Astrocyte (in vitro differentiated cells and primary cell): ENCODE measurements at regions not wholly inside any gene's neighbourhood (a gene's known extent, or its start where the extent isn't known, plus 50 kb on each side); places are given as distances from the start of the nearest gene placed in this dataset.

Source experiments
- CTCF ChIP-seq: IDR thresholded peaks from 2 replicates; pipeline ENCODE4 v1.5.1; 2011; ENCODE audit warnings: low read depth, mild to moderate bottlenecking, inconsistent platforms, low read length, moderate library complexity; ENCODE audit not compliant: insufficient read depth
- EZH2 ChIP-seq: IDR thresholded peaks from 2 replicates; pipeline ENCODE4 v1.6.1; 2012; ENCODE audit warnings: mild to moderate bottlenecking, low read length, inconsistent platforms; ENCODE audit not compliant: insufficient read depth

- TF ChIP-seq CTCF (no peak), EZH2 (no peak)
Measured at GRCh38 chr17:70920416-70920815, 751.1 kb downstream of the KCNJ2 start.
